IPS-NIHi7 (cell line): ENCODE measurements at regions not wholly inside any gene's neighbourhood (a gene's known extent, or its start where the extent isn't known, plus 50 kb on each side); places are given as distances from the start of the nearest gene placed in this dataset.
"Not testable (repeated sequence)": the region's sequence is repeated elsewhere in the genome, so short reads cannot be mapped to it uniquely, and the experiment has no call there.

Source experiments
- DNase-seq: peaks from one replicate; pipeline ENCODE4 v3.0.0; 2012; ENCODE audit warnings: mixed read lengths; ENCODE audit errors: extremely low spot score

DNA sequence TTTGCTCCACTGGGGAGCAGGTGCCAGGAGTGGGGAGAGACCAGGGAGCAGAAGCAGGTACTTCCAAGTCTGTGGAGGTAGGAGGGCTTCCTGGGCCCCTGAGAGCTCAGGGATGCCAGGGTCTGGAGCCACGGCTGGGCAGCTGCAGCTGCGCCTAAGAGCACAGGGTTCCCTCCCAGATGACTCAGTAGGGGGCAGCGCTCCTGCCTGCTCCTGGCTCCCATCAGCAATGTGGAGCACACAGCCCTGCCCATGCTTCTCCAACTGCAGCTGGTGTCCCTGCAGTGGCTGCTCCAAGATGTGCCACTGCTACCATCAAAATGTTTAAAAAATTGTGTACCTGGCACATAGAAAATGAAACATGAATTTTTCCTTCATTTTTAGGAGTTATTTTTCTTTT, 1028.2 kb downstream of the PCDH7 start:
- no peak for DNase-seq

DNA sequence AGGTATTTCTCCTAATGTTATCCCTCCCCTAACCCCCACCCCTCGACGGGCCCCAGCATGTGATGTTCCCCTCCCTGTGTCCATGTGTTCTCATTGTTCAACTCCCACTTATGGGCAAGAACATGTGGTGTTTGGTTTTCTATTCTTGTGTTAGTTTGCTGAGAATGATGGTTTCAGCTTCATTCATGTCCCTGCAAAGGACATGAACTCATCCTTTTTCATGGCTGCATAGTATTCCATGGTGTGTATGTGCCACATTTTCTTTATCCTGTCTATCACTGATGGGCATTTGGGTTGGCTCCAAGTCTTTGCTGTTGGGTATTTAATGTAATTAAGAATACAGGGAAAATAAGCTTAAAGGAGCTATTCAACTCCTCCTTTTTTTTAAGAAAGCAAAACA, 1030.4 kb downstream of the PCDH7 start:
- not testable (repeated sequence) for DNase-seq

- no peak for DNase-seq
These were observed 1035.6 kb downstream of the PCDH7 start for GRCh38 chr4:31755751-31756150.

- DNase-seq, result no peak
These were observed 1048.6 kb downstream of the PCDH7 start for GRCh38 chr4:31768756-31769155.

GRCh38 chr4:31783311-31783710, 1063.1 kb downstream of the PCDH7 start:
- no peak for DNase-seq

GRCh38 chr4:31784558-31784957, 1064.4 kb downstream of the PCDH7 start:
- no peak for DNase-seq

GRCh38 chr4:31787701-31788100, 1067.5 kb downstream of the PCDH7 start:
- DNase-seq, result no peak

- peak; percentile 6 for DNase-seq
These were observed 1068.5 kb downstream of the PCDH7 start for GRCh38 chr4:31788676-31789075.

GRCh38 chr4:31791666-31792065, 1071.5 kb downstream of the PCDH7 start:
- no peak for DNase-seq

DNA sequence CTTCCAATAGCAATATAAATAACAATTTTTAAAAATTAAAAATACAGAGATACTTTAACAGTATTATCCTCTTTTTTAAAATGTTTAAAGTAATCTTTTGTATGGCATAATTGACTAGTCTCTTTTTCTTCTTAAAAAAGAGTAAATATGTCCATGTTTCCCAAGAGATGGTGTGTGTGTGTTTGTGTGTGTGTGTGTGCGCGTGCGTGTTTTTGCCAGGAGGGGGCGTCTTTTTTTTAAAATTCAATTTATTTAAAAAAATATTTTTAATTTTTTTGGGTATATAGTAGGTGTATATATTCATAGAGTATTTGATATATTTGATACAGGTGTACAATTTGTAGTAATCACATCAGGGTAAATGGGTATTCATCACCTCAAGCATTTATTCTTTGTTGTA, 1073.7 kb downstream of the PCDH7 start:
- no peak for DNase-seq

DNA sequence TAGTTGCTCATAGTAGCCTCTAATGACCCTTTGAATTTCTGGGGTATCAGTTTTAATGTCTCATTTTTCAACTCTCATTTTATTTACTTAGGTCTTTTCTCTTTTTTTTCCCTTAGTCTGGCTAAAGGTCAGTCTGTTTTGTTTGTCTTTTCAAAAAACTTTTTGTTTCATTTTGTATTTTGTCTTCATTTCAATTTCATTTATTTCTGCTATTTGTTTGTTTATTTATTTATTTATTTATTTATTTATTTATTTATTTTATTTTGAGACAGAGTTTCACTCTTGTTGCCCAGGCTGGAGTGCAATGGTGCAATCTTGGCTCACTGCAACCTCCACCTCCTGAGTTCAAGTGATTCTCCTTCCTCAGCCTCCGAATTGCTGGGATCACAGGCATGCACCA, 1076.9 kb downstream of the PCDH7 start:
- not testable (repeated sequence) for DNase-seq

GRCh38 chr4:31803526-31804195, 1083.5 kb downstream of the PCDH7 start:
- DNase-seq, result no peak

GRCh38 chr4:31807036-31807435, 1086.9 kb downstream of the PCDH7 start:
- no peak for DNase-seq

DNA sequence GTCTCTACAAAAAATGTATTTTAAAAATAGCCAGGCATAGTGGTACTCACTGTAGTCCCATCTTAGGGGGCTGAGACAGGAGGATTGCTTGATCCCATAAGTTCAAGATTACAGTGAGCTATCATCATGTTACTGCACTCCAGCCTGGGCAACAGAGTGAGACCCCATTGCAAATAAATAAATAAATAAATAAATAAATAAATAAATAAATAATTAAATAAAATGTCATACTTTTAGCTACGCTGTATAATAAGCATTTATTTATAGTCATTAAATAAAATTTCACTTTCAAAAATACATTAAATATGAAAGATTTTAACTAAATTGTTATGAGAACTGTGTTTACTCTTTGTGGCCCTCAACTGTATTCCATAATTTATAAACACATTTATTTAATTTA, 1124.2 kb downstream of the PCDH7 start:
- DNase-seq, result no peak

DNA sequence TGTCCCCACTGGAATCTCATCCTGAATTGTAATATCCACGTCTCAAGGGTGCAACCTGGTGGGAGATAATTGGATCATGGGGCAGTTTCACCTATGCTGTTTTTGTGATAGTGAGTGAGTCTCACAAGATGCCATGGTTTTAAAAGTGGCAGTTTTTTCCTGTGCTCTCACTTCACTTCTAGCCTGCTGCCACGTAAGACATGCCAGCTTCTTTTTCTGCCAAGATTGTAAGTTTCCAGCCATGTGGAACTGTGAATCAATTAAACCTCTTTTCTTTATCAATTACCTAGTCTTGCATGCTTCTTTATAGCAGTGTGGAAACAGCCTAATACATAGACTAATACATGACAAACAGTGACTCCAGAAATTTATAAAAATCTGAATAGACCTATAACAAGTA, 1131.8 kb downstream of the PCDH7 start:
- no peak for DNase-seq

- DNase-seq, result no peak
These were observed 1157.3 kb downstream of the PCDH7 start for GRCh38 chr4:31877429-31877828.

GRCh38 chr4:31880837-31881236, 1160.7 kb downstream of the PCDH7 start:
- not testable (repeated sequence) for DNase-seq

GRCh38 chr4:31896349-31896748, 1176.2 kb downstream of the PCDH7 start:
- no peak for DNase-seq

DNA sequence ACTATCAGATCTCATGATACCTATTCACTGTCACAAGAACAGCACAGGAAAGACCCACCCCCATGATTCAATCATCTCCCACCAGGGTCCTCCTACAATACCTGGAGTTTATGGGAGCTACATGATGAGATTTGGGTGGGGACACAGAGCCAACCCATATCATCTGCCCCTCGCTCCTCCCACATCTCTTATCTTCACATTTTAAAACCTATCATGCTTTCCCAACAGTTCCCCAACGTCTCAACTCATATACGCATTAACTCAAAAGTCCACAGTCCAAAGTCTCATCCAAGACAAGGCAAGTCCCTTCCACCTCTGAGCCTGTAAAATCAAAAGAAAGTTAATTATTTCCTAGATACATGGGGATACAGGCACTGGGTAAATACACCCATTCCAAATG, 1185.2 kb downstream of the PCDH7 start:
- DNase-seq, result no peak

DNA sequence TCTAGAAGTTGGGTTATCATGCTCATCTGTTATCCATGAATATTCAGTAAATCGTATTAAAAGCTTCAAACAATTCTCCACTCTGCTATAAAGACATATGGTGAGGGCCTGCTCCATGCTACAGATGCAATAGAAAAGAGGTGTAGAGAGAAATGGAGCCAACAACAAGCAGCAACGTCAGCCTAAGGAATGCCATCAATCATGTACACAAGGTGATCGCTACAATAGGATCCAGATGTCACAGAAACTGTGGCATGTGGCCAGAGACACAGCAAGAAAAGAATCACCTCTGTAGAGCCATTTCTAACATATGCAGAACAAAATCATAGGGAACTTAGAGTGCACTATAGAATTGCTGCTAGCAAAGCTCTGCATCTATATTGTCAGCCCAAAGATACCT, 1188.1 kb downstream of the PCDH7 start:
- no peak for DNase-seq

DNA sequence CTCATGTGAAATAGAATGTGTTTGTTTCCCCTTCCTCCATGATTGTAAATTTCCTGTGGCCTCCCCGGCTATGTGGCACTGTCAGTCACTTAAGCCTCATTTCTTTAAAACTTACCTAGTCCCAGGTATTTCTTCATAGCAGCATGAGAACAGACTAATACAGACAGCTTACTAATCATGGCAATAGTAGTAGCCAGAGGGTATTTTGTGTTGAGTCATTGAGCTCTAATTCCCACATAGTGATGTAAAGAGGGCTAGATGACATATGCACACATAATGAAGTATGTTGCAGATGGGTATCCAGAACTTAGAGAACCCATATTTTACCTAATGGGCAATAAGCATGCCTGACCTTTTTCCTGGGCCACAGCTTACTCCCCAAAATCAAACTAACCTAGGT, 1197.2 kb downstream of the PCDH7 start:
- no peak for DNase-seq

GRCh38 chr4:31918891-31919290, 1198.7 kb downstream of the PCDH7 start:
- DNase-seq, result no peak

DNA sequence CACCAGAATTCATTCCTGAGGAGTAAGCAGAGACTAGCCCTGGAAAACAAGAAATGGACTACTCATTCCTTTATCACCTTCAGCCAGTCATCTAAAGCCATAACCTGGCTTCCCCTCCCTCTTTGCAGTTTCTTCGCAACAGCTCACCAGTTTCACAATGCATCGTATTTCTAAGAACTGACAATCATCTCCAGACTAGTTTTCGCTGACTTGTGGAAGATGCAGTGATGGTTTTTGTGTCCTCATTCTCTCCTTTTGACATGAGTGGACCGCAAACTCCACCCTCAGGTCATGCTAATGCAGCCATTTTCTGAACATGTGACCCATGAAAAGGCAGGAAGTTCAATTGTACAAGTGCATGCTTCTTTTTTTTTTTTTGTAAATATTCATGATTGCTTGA, 1203.5 kb downstream of the PCDH7 start:
- no peak for DNase-seq

- no peak for DNase-seq
These were observed 1209.6 kb downstream of the PCDH7 start for GRCh38 chr4:31929676-31930345.
